Common myeloid progenitor, CD34-positive (primary cell): ENCODE measurements at regions not wholly inside any gene's neighbourhood (a gene's known extent, or its start where the extent isn't known, plus 50 kb on each side); places are given as distances from the start of the nearest gene placed in this dataset.

Experiments used
- CTCF ChIA-PET: fragments of 350-600 bp; sonication (Branson Sonifier 250); formaldehyde crosslinking; loops from one replicate; lab custom pipeline; 2021; ENCODE audit warnings: antibody characterized with exemption; lab: Charles Lee
- POLR2A ChIA-PET: fragments of 350-600 bp; sonication (Branson Sonifier 250); formaldehyde crosslinking; loops from one replicate; lab custom pipeline; 2021; ENCODE audit warnings: antibody characterized with exemption; lab: Charles Lee
- DNase-seq, 3 donors: peaks; one replicate each; pipeline versions ENCODE4 v3.0.0 to v3.0.0-alpha.2; 2013
- H3K27ac ChIP-seq, 2 experiments: 1 replicate in 1 of 2; 2 replicates in 1 of 2; pipeline ENCODE4 v1.7.0; 2013; ENCODE audit warnings: inconsistent platforms in 2 of 2, low read length in 2 of 2, mild to moderate bottlenecking in 2 of 2, low read depth in 1 of 2, moderate library complexity in 1 of 2; ENCODE audit not compliant: severe bottlenecking in 2 of 2, insufficient read depth in 1 of 2, poor library complexity in 1 of 2
- H3K27me3 ChIP-seq, 5 experiments: replicated peaks in 2 of 5; 1 replicate in 3 of 5; 2 replicates in 2 of 5; pipeline versions ENCODE4 v1.6.1 to v1.7.0; 2013; ENCODE audit warnings: low read length in 4 of 5, mild to moderate bottlenecking in 2 of 5, moderate library complexity in 2 of 5, inconsistent platforms in 1 of 5; ENCODE audit not compliant: insufficient read depth in 5 of 5, control insufficient read depth in 4 of 5
- H3K36me3 ChIP-seq, 4 experiments: 1 replicate in 2 of 4; 2 replicates in 2 of 4; pipeline versions ENCODE4 v1.6.1 to v1.7.0; 2013; ENCODE audit warnings: low read length in 3 of 4, control low read depth in 1 of 4, mild to moderate bottlenecking in 1 of 4; ENCODE audit not compliant: control insufficient read depth in 4 of 4, insufficient read depth in 4 of 4
- H3K4me1 ChIP-seq, 4 experiments: 1 replicate in 3 of 4; 2 replicates in 1 of 4; pipeline versions ENCODE4 v1.6.1 to v1.7.1; 2013; ENCODE audit warnings: low read length in 3 of 4, mild to moderate bottlenecking in 3 of 4, control low read depth in 1 of 4, inconsistent platforms in 1 of 4, moderate library complexity in 1 of 4; ENCODE audit not compliant: control insufficient read depth in 4 of 4, insufficient read depth in 4 of 4; ENCODE audit errors: control extremely low read depth in 1 of 4
- H3K4me3 ChIP-seq, 7 experiments: 1 replicate in 4 of 7; 2 replicates in 3 of 7; pipeline versions ENCODE4 v1.5.1 to v1.7.0; 2013; ENCODE audit warnings: mild to moderate bottlenecking in 7 of 7, low read length in 6 of 7, moderate library complexity in 6 of 7, inconsistent platforms in 2 of 7, low read depth in 2 of 7, control low read depth in 1 of 7; ENCODE audit not compliant: insufficient read depth in 4 of 7, control insufficient read depth in 1 of 7; ENCODE audit errors: extremely low read depth in 1 of 7
- H3K9me3 ChIP-seq, 5 experiments: 1 replicate in 4 of 5; 2 replicates in 1 of 5; pipeline versions ENCODE4 v1.6.1 to v1.7.1; 2013; ENCODE audit warnings: low read length in 4 of 5, mild to moderate bottlenecking in 2 of 5, inconsistent platforms in 1 of 5, low read depth in 1 of 5, moderate library complexity in 1 of 5; ENCODE audit not compliant: control insufficient read depth in 4 of 5, insufficient read depth in 2 of 5; ENCODE audit errors: control extremely low read depth in 1 of 5
- WGBS: methylation state at CpG from one replicate; pipeline ENCODE4 v1.1.5; 2013; ENCODE audit not compliant: insufficient coverage; 5-methylcytosine and 5-hydroxymethylcytosine counted together

GRCh38 chr5:72021651-72022357 lies 85.5 kb upstream of the MAP1B start:
- WGBS = 100% methylated on average over 3 of the region's 8 CpGs
- DNase-seq = no peak

GRCh38 chr5:72028382-72028781 lies 78.9 kb upstream of the MAP1B start:
- H3K27me3 ChIP-seq = peaks cover 0 to 3% (median 0%) of the 10 kb centered on the region in 5 experiments
- H3K4me3 ChIP-seq = no peak overlapping the region
- no peak for DNase-seq
- peaks cover 0 to 6% (median 0%) of the 10 kb centered on the region in 5 experiments for H3K9me3 ChIP-seq
- WGBS = no CpG with 5 or more reads among the region's 1 CpG
- H3K36me3 ChIP-seq = no peaks in the 10 kb centered on the region
- H3K4me1 ChIP-seq = no peaks in the 10 kb centered on the region
- H3K27ac ChIP-seq = no peak overlapping the region
- ChIA-PET POLR2A (no interaction called here), CTCF (no interaction called here)

More at GRCh38 chr5:72021651-72022357, 85.5 kb upstream of the MAP1B start:
- H3K36me3 ChIP-seq = no peaks in the 10 kb centered on the region
- H3K9me3 ChIP-seq = peaks cover 0 to 4% (median 2%) of the 10 kb centered on the region in 5 experiments
- no peak overlapping the region for H3K27ac ChIP-seq
- peaks cover 0 to 9% (median 2%) of the 10 kb centered on the region in 5 experiments for H3K27me3 ChIP-seq
- H3K4me3 ChIP-seq = no peak overlapping the region
- H3K4me1 ChIP-seq = no peaks in the 10 kb centered on the region
- ChIA-PET POLR2A (no interaction called here), CTCF (no interaction called here)

- H3K4me1 ChIP-seq = no peaks in the 10 kb centered on the region
- WGBS = 97% methylated on average over 3 of the region's 3 CpGs
- H3K36me3 ChIP-seq = no peaks in the 10 kb centered on the region
- ChIA-PET POLR2A (no interaction called here), CTCF (interaction anchor here (1.0 kb wide), 1 partner anchor 21 kb away, joined by 3 read pairs; no protein-coding TSS in a partner anchor)
- no peak overlapping the region for H3K4me3 ChIP-seq
- peaks cover 0 to 12% (median 4%) of the 10 kb centered on the region in 5 experiments for H3K27me3 ChIP-seq
- peaks cover 0 to 3% (median 0%) of the 10 kb centered on the region in 5 experiments for H3K9me3 ChIP-seq
- no peak for DNase-seq
- no peak overlapping the region for H3K27ac ChIP-seq
Measured at GRCh38 chr5:72030237-72030636, 77.0 kb upstream of the MAP1B start.

GRCh38 chr5:72032788-72033187 lies 74.5 kb upstream of the MAP1B start:
- CTCF ChIA-PET = interaction anchor here (0.8 kb wide), 1 partner anchor 40 kb away, joined by 3 read pairs; no protein-coding TSS in a partner anchor

GRCh38 chr5:72034770-72035169 lies 72.5 kb upstream of the MAP1B start:
- H3K27me3 ChIP-seq = peaks cover 0 to 25% (median 12%) of the 10 kb centered on the region in 5 experiments
- DNase-seq = no peak
- ChIA-PET CTCF (no interaction called here), POLR2A (no interaction called here)
- H3K9me3 ChIP-seq = no peaks in the 10 kb centered on the region
- no peaks in the 10 kb centered on the region for H3K4me1 ChIP-seq
- 89% methylated on average over 3 of the region's 4 CpGs for WGBS
- H3K4me3 ChIP-seq = no peak overlapping the region
- H3K27ac ChIP-seq = no peak overlapping the region
- H3K36me3 ChIP-seq = no peaks in the 10 kb centered on the region

More at GRCh38 chr5:72032788-72033187, 74.5 kb upstream of the MAP1B start:
- Histone ChIP-seq H3K36me3 (no peaks in the 10 kb centered on the region), H3K4me1 (no peaks in the 10 kb centered on the region), H3K4me3 (no peak overlapping the region), H3K9me3 (peaks cover 0 to 3% (median 0%) of the 10 kb centered on the region in 5 experiments), H3K27me3 (peaks cover 0 to 21% (median 12%) of the 10 kb centered on the region in 5 experiments), H3K27ac (no peak overlapping the region)
- WGBS = 80% methylated on average over 1 of the region's 4 CpGs
- POLR2A ChIA-PET = interaction anchor here (0.7 kb wide), 1 partner anchor 41 kb away, joined by 3 read pairs; no protein-coding TSS in a partner anchor
- no peak for DNase-seq

GRCh38 chr5:72035831-72036230 lies 71.4 kb upstream of the MAP1B start:
- no peak for DNase-seq
- 89% methylated on average over 3 of the region's 3 CpGs for WGBS
- H3K4me3 ChIP-seq = no peak overlapping the region
- POLR2A ChIA-PET = no interaction called here
- CTCF ChIA-PET = no interaction called here
- H3K27ac ChIP-seq = no peak overlapping the region
- H3K9me3 ChIP-seq = no peaks in the 10 kb centered on the region
- no peaks in the 10 kb centered on the region for H3K36me3 ChIP-seq
- H3K4me1 ChIP-seq = no peaks in the 10 kb centered on the region
- peaks cover 0 to 25% (median 12%) of the 10 kb centered on the region in 5 experiments for H3K27me3 ChIP-seq

GRCh38 chr5:72036951-72037350 lies 70.3 kb upstream of the MAP1B start:
- H3K9me3 ChIP-seq = no peaks in the 10 kb centered on the region
- H3K36me3 ChIP-seq = no peaks in the 10 kb centered on the region
- no peaks in the 10 kb centered on the region for H3K4me1 ChIP-seq
- H3K4me3 ChIP-seq = no peak overlapping the region
- WGBS = 61% methylated on average over 2 of the region's 3 CpGs
- POLR2A ChIA-PET = no interaction called here
- H3K27me3 ChIP-seq = peaks cover 0 to 29% (median 9%) of the 10 kb centered on the region in 5 experiments
- no peak for DNase-seq
- no peak overlapping the region for H3K27ac ChIP-seq
- CTCF ChIA-PET = no interaction called here
